Amygdala (tissue), 56 donors: ENCODE measurements at regions not wholly inside any gene's neighbourhood (a gene's known extent, or its start where the extent isn't known, plus 50 kb on each side); places are given as distances from the start of the nearest gene placed in this dataset.
"Not testable (repeated sequence)": the region's sequence is repeated elsewhere in the genome, so short reads cannot be mapped to it uniquely, and the experiment has no call there.

ENCODE experiments used
- DNase-seq, 56 donors: peaks; one replicate each; lab custom pipeline; 2025; lab: John Stamatoyannopoulos, UW

- DNase-seq, result no peak
These were observed 122.4 kb upstream of the OPCML start for GRCh38 chr11:133654630-133655212.

- DNase-seq, result no peak
These were observed 121.0 kb upstream of the OPCML start for GRCh38 chr11:133653336-133653735.

GRCh38 chr11:133650082-133650481 lies 117.8 kb upstream of the OPCML start:
- DNase-seq, result no peak

DNA sequence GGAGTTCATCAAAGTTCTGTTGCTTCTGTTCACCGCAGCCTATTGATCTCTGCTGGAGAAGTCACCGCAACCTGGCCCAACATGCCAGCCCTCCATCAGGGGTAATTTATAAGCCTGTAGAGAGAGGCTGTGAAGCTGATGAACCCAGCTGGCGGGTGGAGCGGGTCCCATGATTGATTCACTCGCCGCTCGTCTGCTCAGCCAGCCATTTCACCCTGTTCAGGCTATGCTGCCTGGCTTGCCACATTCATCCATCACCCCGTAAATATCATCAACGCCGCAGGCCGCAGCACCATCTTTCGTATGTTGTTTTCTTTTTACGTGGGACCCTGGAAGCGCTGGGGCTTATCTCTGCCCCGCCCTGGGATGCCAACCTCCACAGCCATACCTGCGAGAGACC lies 116.7 kb upstream of the OPCML start:
- no peak for DNase-seq

GRCh38 chr11:133639408-133639807 lies 107.1 kb upstream of the OPCML start:
- DNase-seq, result no peak

DNA sequence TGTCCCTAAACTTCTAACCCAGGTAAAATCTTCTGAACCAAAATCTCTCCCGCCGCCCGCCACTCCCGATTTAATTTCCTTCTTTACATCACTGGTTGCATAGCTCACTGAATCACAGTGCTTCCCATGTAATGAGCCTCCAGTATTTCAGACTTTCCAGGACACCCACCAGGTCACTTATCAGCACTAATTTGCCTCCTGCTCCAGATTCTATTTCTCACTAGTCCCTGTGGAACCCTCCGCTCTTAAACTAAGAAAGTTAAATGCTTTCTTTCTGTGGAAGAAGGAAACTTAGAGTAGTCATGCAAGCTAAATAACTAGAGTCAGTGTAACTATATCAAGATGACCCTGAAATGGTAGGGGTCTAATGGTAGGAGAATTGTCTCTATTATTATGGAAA lies 106.6 kb upstream of the OPCML start:
- no peak for DNase-seq

- no peak for DNase-seq
These were observed 104.5 kb upstream of the OPCML start for GRCh38 chr11:133636711-133637355.

GRCh38 chr11:133635244-133635739 lies 103.0 kb upstream of the OPCML start:
- no peak for DNase-seq

GRCh38 chr11:133628371-133628770 lies 96.1 kb upstream of the OPCML start:
- DNase-seq, result not testable (repeated sequence)

DNA sequence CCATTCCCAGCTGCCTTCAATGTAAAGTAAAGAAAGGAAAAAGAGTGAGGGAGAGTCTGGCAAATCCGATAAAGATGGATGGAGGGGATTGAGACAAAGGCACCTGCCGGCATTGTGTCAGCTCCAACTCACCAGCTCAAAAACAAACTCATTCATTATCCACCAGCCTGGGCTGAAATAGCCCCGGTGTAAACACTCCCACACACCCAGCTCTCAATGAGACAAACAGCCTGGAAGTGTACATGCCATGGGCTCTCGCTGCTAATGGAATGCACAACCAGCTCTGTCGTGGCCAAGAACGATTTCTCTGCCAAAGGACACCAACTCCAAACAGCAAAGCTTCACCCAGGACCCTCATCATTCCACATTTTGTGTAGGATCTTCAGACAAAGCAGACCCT lies 89.3 kb upstream of the OPCML start:
- DNase-seq, result no peak

DNA sequence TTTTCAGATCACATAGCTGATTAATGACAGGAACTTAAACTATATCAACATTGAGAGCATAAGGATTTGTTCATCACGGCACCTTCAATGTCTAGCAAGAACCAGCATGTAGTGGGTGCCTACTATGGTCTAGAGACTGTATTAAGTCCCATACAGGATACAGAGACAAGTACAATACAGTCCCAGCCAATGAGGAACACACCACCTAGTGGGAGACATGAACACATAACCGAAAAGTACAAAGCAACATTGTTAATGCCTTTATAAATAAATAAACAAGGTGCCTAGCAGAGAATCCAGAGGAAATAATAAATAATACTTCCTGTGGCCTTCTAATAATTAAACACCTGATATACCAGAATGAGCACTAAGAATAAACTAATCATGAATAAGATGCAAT lies 87.7 kb upstream of the OPCML start:
- DNase-seq, result no peak

GRCh38 chr11:133619397-133619796 lies 87.1 kb upstream of the OPCML start:
- no peak for DNase-seq

DNA sequence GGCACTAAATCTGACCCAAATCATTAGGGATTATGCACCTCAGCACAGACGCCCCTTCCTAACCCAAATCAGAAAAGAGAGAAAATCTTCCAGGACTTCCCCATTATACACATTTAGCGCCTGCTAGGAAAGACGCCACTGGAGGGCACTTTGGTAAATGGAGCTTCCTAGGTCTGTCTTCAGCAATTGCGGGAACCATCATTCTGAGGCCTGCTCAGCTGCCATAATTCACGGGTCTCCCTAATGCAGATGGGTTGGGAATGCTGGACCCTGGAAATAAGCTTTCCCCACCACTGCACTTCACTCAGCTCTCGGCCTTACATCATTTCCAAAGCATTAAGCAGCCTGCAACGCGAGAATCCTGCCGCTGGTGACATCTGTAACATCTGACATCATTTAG lies 86.2 kb upstream of the OPCML start:
- DNase-seq, result no peak

- no peak for DNase-seq
These were observed 76.2 kb upstream of the OPCML start for GRCh38 chr11:133608496-133608895.

GRCh38 chr11:133606124-133606523 lies 73.8 kb upstream of the OPCML start:
- no peak for DNase-seq

DNA sequence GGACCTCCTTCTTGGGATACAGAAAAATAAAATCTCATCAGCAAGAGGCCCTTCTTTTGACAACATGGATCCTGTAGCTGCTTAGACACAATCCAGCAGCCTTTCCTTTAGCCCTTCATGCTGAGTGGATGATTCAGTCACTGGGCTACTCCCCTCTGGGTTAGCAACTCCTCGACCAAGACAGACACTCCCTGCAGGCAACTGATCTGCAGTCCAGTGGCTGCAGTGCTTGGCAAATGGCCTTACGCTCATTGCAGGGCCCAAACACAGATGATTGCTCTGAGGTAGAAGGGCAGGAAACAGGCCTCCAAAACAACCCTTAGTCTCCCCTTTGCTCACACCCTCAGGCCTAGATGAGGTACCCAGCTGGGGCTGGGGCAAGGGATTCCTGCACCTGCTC lies 73.2 kb upstream of the OPCML start:
- no peak for DNase-seq

DNA sequence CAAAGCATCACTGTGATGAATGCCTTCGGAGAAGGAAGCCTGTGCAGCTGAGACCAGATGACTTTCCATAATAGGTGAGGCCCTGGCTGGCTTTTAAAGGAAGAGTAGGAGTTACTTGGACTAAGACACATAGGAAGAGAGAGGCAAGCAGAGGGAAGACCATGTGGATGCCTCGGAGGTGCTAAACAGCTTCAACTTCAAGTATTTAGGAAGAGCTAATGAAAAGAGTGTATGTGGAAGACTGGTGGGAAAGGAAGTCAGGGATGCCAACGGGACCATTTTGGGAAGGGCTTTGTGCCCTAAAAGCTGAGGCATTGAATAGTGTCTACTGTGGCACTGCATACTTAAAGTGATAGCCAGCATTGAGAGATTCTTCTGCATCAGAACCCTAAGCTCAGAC lies 69.3 kb upstream of the OPCML start:
- DNase-seq, result no peak

- no peak for DNase-seq
These were observed 68.5 kb upstream of the OPCML start for GRCh38 chr11:133600786-133601185.

DNA sequence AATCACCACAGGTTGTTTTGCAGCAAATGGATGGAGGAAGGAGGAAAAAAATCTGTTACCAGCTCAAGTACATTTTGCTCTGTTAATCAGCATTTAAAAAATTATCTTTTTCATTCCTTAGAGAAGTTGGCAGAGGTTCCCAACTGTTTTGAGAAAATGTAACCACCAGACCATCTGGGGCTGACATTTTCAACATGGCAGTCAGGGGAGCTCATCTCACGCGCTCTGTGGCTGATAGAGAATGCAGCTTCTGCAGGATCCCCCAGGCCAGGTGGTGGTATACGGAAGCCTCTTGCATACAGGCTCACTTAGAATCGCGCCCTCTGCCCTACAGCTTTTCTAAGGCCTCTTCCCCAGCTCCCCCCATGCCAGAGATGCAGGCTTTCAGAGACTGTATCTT lies 68.0 kb upstream of the OPCML start:
- DNase-seq, result no peak

DNA sequence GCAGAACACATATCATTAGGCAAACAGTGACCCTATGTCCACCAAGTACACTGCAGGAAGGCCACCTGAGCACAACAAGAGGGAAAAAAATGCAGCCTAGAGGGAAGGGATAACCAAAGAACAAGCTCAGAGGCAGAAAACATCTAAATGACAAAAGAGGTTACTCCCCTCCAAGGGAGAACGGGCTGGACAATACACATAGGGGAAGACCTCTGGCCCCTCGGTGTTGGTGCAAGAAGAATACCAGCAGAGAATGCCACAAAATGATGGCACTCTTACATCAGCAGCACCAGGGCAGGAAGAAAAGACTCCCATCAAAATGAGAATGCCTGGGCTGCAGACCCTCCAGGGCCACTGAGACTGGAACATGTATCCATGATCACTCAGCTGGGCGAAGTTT lies 66.6 kb upstream of the OPCML start:
- no peak for DNase-seq

GRCh38 chr11:133597236-133597635 lies 64.9 kb upstream of the OPCML start:
- no peak for DNase-seq

DNA sequence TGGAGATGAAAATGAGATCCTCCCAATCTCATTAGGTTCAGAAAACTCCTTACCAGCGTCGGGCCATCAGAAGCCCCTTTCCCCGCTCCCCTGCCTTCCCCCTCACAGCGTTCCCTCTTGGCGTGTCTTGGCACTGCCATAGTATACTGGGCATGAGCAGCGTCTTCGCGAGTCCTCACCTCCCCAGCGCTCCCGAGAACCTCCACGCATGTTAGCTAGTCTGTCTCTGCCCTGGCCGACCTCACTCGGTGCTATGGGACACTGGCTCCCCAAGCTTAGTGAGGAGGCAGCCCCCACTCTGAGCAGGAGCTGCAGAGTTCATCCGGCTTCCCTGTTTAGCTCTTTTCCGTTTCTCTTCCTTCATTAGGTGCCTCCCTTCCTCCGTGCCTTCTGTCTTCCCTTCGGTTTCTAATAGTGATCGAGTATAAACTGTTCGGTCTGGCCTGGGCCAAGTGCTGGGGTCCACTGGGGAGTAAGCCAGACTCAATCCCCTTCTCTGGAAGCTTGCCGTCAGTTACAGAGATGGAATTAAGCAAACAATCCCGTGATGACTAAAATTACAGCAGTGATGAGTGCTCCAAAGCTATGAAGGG lies 63.8 kb upstream of the OPCML start:
- DNase-seq, result no peak
